Occipital lobe (tissue), 1 donor: ENCODE measurements at regions not wholly inside any gene's neighbourhood (a gene's known extent, or its start where the extent isn't known, plus 50 kb on each side); places are given as distances from the start of the nearest gene placed in this dataset.

ENCODE experiments used
- DNase-seq: peaks from one replicate; lab custom pipeline; 2025; lab: John Stamatoyannopoulos, UW

DNA sequence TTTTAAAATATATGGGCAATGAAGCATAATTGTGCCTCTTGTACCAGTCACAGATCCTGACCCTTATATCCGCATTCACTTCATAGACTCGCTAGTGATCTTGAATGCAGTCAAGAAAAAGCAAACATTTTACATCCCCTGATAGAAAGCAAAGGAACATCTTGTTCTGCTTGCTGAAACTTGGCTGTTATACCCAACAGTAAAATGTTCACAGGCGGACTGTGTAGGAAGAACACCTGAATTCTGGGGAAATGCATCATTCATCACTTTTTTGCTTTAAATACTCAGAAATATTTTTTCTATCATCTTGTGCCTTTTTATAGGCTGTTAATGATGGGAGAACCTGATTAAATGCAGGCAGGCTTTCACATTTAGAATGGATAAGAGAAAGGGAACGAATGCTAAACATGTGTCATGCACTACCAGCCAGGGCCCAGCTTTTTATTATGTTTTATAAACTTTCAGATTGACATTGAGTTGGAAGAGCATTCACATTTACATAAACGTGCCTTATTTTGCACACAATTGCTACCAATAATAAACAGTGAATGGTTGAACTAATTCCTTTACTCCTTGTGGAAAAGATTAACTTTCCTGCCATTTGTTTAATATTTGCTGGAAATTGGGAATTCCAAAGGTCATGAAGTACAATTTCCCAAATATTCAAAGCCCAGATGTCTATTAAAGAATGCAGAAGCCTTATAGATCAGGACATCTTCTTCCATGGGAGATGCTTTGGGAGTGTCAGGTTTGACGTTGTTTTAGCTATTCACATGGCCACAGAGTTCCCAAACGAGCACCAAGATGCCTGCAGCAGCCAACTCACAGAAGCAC, 756.2 kb downstream of the TLE1 start:
- DNase-seq = no peak

DNA sequence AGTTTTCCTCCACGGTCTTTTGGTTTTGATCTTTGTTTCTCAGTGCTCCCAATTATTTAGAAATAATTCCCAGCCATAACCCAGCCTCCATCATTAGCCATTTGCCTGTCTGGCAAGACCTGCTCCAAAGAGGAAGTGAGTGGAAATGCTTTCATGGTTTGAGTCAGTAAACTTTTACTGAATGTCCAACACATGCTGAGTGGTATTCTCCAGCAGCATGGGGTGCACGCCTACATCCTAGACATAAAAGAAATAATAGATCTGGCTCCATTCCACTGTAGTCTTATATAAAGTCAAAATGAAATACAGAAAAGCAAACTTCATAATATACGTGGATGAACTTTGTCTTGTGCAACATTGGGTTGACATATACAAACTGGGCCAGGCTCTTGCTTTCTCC, 757.2 kb downstream of the TLE1 start:
- no peak for DNase-seq

DNA sequence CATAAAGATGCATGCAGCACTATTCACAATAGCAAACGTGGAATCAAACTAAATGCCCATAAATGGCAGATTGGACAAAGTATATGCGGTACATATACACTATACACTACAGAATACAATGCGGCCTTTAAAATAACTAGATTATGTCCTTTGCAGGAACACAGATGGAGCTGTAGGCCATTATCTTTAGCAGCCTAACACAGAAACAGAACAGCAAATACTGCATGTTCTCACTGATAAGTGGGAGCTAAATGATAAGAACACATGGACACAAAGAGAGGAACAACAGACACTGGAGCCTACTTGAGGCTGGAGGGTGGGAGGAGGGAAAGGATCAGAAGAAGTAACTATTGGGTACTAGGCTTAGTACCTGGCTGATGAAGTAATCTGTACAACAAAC, 758.2 kb downstream of the TLE1 start:
- no peak for DNase-seq

DNA sequence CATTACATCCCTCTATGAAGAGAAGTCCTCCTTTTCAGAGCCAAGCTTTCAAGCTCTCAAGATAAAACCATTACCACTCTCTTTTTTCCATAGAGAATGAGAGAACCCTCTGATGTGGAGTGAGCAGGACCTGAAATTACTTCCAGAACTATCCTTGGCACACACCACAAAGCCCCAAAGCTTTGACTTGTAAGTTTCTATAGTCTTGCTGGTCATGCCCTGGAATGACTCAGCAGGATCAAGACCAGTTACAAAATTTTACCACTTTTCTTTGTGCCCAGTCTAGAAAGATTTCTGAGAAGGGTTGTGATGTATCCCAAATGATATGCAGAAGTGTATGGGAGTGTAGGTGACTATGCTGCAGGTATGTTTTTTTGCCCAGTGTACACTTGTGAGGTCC, 760.6 kb downstream of the TLE1 start:
- DNase-seq = no peak

DNA sequence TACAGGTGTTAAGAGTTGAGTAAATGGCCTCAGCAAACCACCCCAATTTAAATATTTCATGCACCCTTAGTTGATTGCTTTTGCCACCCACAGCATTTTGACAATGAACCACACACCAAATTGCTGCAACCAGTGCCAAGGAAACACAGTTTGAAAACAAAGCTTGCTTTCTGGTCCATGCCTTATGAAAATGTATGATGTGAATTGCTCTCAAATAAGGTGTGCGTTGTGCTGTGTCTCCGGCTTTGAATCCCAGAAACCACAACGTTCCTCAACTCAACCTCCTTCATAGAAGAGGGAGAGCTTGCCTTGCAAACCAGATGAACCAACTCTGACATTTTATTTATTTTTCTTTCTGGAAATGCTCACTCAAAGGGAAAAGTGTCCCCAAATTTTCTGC, 762.7 kb downstream of the TLE1 start:
- DNase-seq = no peak

DNA sequence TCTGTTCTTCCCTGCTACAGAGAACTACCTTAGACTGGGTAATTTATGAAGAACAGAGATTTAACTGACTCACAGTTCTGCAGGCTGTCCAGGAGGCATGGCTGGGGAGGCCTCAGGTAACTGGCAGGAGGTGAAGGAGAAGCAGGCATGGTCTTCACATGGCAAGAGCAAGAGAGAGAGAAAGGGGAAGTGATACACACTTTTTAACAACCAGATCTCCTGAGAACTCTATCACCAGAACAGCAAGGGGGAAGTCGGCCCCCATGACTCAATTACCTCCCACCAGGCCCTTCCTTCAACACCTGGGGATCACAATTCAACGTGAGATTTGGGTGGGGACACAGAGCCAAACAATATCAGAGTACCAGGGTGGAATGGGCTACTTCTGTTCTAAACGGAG, 766.8 kb downstream of the TLE1 start:
- no peak for DNase-seq

DNA sequence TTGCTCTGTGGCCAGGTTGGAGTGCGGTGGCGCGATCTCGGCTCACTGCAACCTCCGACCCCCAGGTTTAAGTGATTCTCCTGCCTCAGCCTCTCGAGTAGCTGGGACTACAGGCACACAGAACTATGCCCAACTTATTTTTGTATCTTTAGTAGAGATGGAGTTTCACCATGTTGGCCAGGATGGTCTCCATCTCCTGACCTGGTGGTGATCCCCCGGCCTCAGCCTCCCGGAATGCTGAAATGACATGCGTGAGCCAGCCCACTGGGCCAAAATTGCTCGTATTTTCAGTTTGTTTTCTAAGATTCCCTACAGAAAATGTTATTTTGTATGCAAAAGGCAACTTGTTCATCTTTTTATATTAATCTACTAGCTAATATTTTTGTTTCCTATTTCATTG, 782.6 kb downstream of the TLE1 start:
- no peak for DNase-seq

DNA sequence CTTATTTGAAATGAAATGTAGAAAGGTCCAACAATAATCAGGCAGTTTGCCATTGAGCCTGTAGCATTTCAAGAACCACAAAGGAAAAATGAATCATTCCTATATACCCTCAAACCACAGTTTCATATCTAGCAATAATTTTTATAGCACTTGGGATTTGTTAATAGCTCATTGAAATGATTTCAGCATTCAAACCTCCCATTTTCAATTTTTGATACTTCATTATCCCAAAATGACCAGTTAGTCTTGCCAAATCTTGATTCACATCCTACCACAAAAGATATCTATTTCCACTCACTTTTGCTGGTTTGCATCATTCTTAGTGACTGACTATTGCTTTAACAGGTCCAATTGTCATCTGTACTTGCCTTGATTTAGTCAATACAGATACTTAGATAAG, 790.1 kb downstream of the TLE1 start:
- DNase-seq = no peak

DNA sequence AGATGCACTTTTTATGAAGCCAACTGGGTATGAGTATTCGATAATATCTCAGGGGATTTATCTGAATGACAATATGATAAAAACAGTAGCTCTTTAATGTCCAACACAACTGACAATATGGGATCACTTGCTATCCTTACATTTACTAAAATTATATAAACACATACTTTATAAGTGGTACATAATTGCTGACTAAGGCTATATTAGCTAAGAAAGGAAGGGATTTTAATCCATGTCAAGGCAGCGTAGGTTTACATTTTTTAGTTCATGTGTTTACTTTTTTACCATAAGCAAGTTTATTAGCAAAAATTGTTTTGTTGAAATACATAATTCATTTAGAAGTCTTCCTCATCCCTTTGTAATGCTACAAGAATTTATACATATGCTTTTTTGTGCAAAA, 796.2 kb downstream of the TLE1 start:
- no peak for DNase-seq

DNA sequence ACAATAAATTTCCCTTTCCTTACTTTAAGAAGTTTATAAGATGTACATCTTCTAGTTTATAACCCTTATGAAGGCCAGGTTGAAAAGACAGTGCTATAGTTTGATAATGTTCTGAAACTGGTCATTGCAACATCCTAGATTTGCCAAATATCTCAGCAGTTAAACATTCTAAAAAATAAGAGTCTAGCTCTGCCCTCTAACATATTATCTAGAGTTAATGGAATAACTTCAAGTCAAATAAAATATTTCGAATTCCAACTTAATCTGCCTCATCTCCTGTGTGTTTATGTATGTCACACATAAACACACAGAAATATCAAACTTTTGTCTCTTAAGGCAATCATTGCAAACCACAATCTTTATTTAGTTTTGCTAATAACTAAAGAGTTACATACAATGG, 796.6 kb downstream of the TLE1 start:
- DNase-seq = no peak

DNA sequence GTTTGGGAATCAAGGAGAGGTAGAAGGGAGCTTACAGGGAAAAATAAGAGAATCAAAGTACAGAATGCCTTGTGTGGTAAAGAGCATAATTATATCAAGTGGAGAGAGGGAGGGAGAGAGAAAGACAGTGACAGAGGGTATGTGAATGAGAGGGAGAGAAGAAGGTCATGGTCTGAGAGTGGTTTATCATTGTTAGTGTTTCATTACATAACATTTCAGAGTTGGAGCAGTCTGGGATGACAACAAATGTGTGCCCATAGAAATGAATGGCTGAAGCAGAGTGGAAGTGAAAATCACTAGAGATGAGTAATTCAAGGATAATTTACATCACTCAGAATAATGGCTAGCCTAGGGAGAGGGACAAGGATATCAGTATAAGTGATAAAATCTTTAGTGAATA, 799.2 kb downstream of the TLE1 start:
- DNase-seq = no peak

DNA sequence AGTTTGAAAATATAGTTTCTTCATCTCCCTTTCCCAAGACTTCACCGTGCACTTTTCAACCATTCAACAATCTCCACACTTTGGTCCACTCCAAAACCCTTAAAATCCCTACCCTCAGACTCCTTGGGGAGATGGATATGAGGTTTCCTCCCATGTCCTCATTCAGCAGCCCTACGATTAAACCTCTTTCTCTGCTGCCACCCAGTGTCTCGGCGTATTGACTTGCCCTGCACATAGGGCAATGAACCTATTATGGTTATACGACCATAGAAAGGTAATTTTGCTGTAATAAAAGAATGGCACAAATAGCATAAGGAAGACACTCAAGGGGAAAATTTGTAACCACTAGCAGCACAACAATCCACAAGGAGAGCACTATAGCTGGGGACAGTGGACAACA, 803.5 kb downstream of the TLE1 start:
- DNase-seq = no peak

DNA sequence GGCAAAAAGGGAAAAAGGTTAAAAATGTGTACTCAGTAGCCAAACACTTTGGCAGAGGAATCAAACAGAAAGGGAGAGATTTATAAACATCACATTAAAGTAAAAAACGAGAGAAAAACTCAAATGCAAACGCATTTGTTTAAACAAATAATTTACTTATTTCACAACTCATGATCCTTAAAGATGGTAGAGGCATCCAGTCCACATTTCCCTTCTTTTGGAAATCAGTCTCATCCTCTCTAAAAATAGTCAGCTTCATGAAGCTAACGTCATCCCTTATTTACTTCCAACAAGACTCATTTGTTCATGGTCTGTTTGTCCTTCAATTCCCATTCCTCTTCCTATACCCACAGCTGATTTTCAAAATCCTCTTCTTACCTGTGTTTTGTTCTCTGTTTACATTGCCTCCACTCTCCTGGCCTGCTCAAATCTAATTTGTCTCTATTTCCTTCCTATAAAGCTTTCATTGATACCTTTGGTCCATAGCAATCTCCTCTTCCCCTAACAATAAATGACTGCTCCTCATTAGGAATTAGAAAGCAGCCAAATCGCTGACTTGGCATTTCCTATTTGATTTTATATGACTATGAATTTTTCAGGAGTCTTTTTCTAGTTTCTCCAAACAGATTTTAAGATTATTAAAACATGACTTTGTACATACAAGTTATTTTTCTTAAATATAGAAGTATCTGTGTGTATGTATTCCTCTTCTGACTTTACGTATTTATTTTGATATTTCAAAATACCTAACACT, 805.3 kb downstream of the TLE1 start:
- no peak for DNase-seq

DNA sequence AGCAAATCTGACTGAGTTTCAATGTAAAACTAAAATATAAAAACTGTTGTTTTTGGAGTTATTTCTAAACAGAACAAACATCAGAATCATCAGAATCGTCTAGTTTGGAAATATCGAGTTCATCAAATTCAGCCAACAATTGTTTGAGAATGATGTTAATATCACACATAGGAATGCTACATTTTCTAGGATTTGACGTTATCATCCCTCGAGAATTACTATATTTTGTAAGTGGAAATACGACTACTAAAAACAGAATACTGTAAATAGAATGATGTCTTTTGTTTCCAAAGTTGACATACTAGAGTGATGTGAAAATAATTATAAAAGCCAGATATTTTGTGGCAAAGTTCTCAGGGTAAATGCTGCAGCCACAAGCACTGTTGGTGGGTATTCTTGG, 805.9 kb downstream of the TLE1 start:
- DNase-seq = no peak

DNA sequence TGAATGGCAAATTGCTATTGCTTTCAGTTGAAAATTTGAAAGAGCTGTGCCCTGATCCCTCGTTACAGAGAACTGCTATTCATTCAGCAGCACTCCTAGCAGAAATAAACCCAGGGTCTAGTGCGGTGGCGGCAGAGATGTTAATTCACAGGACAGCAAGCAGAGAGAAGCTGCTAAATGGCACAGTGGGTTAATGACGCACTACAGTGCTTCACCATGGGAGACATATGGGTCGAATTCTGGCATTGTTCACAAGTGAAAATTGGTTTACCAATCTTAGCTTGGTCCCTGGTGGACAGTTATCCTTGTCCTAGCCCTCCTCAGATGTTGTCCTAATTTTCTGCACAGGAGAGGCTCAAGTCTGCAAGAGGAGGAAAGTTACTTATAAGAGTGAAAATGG, 807.4 kb downstream of the TLE1 start:
- no peak for DNase-seq

DNA sequence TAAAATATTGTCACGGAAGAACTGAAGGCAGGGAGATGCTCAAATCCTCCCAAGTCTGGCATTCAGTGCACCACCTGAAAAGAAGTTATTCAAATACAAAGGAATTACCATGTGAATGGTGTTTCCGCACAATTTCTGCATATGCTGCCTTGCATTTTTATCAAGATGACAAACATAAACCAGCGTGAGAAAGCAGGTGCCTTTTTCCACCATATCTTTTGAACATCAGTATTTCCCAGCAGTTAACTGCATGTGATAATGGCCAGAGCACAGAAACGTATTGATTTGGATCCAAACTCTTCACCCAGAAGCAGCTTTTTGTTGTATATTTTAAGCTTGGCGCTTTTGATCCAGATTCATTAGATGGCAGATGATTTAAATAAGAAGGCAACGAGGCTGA, 808.0 kb downstream of the TLE1 start:
- DNase-seq = no peak

DNA sequence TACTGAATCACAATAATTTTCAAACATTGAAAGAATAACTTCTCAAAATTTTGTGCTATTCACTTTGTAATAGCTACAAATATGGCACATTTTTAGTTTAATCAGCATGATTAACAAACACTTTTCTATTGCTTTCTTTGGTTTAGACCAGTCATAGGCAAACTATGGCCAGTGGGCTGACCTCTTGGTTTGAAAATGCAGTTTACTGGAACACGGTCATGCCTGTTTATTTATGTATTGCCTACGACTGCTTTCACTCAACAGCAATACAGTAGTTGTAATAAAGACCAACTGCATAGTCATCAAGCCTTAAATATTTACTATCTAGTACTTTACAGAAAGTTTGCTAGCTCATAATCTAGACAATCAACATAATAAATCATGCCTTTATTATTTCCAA, 810.8 kb downstream of the TLE1 start:
- DNase-seq = no peak

DNA sequence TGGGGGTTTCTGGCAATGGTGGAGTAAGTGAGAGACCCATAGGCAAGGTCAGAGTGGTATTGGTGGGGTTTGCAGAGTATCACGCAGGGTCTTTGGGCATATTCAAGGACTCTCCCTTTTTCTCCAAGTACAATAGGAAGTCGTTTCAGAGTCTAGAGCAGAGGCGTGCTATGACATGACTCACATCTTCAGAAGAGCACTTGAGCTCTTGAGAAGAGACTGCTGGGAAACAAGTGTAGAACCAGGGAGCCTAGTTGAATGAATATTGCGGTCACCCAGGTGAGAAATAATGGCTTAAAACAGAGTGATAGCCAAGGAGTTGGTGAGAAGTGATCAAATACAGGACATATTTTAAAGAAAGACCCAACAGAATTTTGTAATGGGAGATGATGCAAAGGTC, 813.4 kb downstream of the TLE1 start:
- no peak for DNase-seq

DNA sequence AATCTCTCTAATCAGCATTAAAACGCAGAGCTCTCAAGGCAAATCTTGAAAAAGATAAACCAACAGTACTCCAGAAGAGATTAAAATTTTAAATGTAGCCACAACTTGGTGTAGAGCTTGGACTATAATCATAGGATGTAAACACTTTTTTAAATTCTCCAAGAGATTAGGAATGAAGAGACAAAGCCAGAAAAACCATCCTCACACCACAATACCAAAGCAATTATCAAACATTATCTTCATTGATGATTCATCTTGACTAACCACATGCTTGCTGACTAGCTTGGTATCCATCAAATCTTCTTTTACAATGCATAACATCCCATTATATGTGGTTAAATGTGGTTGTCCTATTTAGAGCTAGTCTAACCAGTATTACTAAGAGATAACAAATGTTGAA, 815.1 kb downstream of the TLE1 start:
- no peak for DNase-seq

DNA sequence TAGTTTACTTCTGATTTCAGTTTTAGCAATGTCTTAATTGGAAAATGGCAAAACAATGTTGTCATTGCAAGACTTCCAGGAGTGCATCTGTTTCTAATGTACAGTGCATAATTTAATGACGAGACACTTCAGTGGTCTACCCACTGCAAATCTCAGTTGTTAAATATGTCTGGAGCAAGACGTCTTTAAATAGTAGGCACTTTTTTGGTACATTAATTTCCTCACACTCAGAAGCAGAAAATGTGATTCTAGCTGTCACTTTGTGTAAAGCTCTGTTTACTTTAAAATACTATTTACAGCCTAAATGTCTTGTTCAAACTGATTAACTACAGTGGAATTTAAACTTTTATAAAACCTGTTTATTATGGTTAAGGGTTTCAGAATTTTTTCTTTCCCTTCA, 815.5 kb downstream of the TLE1 start:
- DNase-seq = no peak

DNA sequence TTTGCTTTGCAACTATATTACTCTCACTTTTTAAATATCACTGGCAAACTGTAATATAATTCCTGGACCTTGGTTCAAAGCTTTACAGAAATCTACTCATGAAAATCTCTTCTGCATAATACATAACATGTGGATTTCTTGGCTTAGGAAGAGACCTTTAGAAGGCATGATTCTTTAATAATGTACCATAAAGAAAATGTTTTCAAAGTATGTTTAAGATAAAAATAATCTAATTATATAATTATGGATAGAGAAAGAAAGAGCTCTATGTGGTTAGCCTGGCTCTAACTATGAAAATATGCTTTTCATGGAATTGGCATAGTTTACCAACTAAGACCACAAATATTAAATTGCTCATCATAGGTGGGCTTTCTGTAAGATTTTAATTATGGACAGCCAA, 817.8 kb downstream of the TLE1 start:
- no peak for DNase-seq

DNA sequence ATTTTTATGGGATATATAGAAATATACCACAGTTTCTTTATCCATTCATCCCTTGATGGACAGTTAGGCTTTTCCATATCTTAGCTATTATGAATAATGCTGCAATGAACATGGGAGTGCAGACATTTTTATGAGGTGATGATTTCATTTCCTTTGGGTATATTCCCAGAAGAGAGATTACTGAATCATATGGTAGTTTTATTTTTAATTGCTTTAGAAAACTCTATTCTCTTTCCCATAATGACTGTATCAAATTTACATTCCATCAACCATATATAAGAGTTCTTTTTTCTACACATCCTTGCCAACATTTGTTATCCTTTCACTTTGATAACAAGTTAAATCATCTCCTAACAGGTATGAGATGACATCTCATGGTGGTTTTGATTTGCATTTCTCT, 821.6 kb downstream of the TLE1 start:
- DNase-seq = no peak

DNA sequence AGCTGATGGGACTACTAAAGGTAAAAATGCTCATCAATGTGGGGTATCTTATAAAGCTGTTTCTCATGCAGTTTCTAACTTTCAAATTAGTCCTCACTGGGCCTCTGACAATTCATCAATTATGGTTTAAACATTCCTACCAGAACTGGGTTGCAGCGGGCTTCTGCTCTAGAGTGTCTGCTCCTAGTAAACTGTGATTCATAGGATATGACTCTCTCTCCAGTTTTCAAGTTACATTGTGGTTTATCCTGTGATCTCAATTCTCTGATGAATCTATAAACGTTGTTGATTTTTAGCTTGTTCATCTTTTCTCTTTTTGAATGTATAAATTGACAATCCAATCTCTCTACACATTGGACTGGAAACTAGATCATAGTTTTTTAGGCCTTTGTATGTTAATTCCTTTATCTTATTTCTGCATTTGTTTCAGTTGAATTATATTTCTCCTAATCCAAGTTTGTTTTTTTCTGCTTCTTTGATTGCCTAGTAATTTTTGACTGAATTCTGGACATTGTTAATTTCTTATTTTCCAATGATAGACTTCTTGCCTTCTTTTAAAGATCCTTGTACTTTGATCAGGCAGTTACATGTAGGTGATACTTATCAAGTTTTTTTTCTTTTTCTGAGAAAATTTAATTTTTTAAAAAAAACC, 822.6 kb downstream of the TLE1 start:
- DNase-seq = no peak
